ENCODE measurements at regions not wholly inside any gene's neighbourhood (a gene's known extent, or its start where the extent isn't known, plus 50 kb on each side); places are given as distances from the start of the nearest gene placed in this dataset.
A peak's percentile ranks its signal among the peaks of the same experiment; 100 is the strongest.
"Not testable (repeated sequence)": the region's sequence is repeated elsewhere in the genome, so short reads cannot be mapped to it uniquely, and the experiment has no call there.

DNA sequence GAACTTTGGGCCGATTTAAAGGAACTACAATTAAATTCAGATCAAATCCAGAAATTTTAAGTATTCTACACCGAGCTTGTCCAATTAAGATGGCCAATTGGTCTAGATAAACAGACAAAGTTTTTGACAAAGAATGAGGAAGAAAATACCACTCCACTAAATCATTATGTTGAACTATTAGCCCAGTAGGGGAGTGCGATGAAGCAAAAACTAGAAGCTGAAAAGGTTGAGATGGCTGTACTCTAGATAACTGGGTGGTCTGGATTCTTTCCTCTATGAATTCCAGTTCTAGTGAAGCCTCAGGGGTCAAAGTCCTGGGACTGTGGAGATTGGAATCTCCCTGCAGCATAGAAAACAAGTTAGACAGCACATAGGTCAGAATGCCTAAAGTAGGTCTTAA lies 418.9 kb upstream of the IMPG1 start:
- DNase-seq = not testable (repeated sequence)

- DNase-seq = no peak
Measured at GRCh38 chr6:76490456-76490855, 418.0 kb upstream of the IMPG1 start.

- no peak for DNase-seq
Measured at GRCh38 chr6:76481101-76481500, 408.6 kb upstream of the IMPG1 start.

DNA sequence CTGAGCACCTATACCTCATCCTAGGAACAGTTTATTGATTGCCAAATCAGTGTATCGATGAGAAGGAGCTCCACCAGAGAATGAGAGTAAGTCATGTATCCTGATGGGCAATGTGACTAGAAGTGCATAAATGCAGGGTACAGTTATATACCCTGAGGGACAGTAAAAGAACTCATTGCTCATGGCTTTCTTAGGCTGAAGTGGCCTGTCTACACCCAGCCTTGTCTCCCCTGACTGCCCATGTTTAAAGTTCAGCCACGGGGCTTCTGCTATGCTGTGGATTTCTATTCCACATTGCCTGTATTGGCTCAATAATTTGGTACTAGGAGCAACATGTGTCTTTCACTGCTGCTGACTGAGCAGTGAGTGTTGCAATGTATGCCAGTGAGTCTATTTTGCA lies 400.4 kb upstream of the IMPG1 start:
- no peak for DNase-seq

- DNase-seq = no peak
Measured at GRCh38 chr6:76466286-76466685, 393.8 kb upstream of the IMPG1 start.

DNA sequence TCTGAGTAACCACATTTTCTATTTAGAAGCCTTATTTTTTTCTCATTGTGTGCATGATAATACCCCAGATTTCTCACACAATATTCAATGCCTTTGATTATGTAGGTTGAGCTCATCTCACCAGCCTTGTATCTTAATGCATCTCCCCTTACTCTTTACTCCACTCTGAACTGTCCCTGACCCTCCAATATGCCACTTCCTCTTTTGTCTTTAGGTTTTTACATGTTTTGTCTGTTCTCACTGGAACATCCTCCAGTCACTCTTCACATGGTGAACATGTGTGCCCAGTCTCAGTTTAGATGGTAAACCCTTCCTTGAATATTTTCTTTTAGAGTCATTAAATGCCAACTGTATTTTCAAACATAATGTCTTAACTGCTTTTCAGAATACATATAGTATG lies 392.9 kb upstream of the IMPG1 start:
- DNase-seq = no peak

DNA sequence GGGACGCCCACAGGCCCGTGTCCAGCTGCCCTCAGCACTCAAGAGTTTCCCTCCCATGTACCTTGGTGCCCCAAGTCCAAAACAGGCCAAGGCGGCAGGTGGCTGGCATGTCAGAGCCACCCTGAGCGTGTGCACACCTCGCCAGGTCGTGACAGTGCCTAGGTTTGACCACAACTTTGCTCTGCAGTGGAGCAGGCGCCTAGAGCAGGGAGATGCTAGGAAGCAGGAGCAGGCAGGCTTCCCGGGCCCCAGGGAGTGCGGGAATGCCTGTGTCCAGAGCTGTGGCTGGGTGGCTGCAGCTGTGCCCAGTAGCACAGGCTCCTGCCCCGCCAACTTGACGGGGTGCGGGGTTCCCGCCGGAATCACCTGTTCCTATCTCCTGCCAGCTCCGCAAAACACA lies 380.8 kb upstream of the IMPG1 start:
- DNase-seq = no peak

DNA sequence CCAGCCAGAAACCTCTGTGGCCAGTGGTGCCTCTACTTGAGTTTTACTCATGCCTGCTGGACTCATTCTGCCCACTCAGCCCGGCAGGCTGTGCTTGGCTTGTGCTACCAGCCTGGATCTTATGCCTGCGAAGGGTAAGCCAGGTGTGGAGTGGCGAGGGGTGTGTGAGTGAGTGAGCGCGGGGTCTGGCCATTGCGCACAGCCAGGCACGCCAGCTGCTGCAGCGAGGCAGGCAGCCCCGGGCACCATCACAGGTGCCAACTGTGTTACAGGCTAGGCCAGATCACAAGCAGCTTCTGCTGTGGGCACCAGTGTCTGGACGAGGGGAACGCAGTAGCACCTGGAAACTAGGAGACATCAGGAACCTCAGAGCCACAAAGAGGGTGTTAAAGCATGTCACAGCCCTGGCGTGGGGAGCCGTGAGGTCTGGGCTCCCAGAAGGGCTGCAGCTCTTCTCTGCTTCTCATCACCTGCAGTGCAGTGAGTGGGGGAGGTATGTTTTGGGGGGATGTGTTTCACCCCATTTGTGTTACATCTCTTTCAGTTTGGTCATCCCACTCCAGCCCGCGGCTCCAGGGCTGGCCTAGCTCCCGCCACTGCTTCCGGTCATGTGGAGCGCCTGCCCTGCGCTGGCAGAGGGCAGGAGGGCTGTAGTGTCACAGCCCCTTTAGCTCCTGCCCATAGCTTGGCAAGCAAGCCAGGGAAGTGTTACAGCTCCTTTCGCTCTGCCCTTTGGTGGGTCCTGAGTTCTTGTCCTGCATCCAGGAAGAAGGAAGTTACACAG lies 379.7 kb upstream of the IMPG1 start:
- no peak for DNase-seq

DNA sequence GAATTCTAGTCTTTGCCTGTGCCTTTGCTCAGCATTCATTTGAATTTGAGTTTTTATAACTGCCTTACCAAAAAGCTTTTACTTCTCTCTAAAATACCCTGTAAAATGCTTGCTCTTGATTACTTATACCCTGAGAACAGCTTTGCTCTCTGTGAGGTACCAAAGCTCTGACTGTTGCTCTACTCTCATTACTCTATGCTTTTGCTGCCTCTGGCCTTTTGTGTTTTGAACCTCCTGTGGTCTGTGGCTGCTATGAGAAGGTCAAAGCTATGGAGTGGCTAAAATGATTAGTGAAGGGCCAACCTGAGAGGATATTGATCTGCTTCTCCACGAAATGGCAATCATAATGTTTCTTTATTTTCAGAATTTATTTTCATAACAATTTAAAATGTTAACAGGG lies 375.6 kb upstream of the IMPG1 start:
- DNase-seq = no peak

- DNase-seq = no peak
Measured at GRCh38 chr6:76441875-76442274, 369.4 kb upstream of the IMPG1 start.

DNA sequence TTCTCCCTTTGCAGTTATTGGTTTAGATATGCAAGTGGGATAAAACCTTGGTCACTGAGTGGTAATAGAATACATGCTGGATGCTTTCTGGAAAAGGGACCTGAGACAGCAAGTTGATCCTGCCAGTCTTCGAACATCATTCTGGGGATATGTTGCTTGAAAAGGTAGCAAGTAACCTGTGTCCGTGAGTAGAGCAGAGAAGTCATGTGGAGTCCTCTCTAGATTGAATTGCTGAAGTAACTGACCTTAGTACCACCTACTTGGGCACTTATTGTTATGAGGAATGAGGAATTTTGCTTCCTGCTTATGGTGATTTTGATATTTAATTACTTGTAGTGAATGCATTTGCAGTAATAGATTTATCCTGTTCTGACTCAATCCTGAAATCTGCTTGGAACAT lies 367.3 kb upstream of the IMPG1 start:
- no peak for DNase-seq

DNA sequence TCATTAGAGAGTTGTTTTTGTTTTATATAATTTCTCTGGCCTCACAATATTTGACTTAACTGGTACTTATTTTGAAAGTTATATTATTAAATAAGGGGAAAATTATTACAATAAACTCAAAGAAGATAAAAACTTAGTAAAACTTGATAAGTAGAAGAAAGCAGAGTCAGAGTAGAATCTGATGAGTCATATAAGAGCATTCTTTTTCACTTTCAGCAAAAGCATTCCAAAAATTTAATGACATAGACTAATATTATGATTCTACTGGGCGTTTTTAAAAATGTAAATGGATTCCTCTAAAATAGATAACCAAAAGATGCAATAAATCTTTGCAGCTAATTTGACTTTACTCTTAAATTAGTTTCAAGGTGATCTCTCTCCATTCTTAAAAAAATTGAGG lies 366.3 kb upstream of the IMPG1 start:
- DNase-seq = no peak

DNA sequence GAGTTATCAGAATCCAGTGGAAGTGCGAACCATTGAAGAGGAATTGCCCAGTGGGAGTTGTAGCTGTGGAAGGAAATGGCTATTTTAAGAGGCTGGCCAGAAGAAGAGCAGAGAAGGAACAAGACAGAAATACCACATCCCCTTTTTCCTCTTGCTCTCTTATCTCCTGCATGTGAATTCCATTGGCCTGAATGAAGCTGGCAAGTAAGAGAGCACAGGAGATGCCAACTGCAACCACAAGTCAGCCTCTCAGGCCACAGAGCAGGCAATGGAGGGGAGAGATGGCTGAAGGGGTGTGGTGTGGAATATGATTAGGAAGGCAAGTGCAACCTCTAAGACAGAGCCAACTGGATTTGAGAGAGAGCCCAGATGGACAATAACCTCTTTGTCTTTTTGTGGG lies 362.7 kb upstream of the IMPG1 start:
- DNase-seq = no peak

- no peak for DNase-seq
Measured at GRCh38 chr6:76422511-76423213, 350.2 kb upstream of the IMPG1 start.

DNA sequence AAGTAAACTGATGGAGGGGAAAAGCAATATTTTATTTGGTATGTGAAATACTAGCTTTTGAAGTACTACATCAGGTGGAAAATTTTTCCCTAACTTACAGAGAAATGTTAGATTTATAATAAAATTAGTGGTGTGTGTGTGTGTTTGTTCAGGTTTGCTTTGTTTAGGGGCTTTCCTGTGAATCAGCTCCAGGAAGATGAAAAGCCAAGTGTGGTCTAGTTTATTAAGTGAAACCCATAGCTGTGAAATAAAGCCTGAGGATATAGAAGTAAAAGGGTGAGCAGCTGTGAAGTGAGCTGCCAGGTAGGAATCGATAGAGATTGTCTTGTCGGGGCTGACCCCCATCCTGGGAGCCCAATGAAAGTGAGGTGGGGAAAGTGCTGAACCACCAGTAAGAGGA lies 347.6 kb upstream of the IMPG1 start:
- no peak for DNase-seq

DNA sequence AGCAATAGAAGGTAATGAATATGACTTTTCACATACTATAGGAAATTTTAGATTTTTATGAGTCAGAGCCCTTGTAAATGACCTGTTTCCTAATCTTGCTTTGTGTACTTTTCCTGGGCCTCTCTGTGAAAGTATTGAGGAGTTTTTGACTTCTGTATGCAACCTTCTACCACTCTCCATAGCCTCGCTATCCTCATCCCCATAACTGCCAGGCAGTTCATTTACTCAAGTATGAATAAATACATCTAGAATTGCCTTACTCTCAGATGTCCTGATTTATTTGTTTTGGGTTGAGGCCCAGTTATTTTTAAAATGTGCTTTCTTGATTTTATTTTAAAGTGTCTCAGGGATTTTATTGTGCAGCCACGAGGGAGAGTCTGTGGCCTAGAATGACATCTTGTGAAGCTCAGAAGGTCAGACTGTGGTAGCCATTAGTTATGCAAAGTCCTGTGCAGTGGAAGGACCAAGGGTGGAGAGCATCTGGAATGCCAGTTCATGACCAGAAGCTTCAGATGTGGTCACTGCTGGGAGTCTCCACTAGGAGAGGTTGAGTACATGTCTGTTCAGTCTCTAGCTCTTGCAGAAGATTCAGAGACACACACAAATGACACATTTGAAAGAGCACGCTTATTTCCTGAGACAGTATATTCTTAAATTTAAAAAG lies 346.2 kb upstream of the IMPG1 start:
- DNase-seq = no peak

DNA sequence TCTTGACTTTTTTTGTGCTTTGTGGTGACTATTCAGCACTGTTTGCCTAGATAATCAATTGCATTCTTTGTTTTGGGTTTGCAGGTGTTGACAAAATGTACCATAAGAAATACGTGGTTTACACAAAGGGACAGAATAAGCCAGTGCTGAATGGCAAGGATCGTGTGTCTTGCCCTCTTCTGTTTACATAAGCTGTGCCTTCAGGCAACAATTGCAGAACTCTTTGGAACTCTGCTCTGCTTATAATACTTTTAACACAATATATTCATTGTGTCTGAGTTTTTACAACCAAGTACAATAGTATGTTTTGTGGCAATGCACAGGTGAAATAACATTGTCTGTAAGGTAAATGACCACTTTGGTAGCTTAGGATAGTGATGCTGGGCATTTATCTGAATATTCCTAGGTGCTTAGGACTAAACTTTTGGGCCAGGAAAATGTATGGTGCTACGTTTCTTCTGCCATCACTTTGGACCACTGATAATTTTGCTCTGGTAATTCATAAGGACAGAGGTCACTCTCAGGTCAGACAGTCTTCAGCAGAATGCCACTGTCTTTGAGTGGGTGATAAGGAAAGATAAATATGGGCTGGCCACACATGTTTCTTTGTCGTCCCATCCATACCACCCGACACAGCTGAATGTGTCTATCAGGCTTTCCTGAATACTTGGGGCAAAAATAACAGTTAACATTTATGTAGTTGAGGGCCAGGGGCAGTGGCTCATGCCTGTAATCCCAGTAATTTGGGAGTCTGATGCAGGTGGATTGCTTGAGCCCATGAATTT lies 344.6 kb upstream of the IMPG1 start:
- no peak for DNase-seq

DNA sequence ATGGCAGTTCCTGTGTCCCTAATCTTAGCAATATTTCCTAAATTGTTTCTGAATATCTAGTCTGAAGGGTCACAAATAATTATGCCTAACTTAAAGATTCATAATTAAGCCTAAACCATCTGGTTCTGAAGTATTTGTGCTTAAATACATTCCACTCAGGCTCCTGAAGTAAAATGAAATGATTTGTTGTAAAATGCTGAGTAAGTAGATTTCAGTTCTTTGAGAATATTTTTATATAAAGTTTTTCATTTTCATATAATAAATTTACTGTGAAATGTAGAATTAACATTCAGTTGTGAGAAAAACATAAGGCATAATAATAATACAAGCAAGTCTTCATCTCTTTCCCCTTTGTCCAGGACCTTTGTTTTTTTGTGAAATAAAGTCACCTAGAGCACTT lies 330.6 kb upstream of the IMPG1 start:
- no peak for DNase-seq

DNA sequence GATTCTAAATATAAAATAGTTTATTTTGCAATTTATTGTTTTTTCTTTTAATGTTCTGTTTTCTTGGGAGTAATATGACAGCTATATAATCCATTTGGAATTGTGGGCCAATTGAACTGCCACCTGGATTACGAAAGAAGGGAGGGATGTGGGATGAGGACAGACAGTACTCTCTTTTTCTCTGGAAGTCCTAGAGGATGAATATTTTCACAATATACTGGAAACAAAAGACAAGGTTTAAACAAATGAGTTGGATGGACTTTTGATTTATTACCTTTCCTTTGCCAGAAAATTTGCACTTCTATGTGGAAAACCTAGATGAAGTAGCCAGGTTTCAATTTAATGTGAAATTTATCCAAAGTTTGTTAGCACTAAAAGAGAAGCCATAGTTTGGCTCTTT lies 325.5 kb upstream of the IMPG1 start:
- no peak for DNase-seq

- no peak for DNase-seq
Measured at GRCh38 chr6:76382201-76382600, 309.7 kb upstream of the IMPG1 start.

DNA sequence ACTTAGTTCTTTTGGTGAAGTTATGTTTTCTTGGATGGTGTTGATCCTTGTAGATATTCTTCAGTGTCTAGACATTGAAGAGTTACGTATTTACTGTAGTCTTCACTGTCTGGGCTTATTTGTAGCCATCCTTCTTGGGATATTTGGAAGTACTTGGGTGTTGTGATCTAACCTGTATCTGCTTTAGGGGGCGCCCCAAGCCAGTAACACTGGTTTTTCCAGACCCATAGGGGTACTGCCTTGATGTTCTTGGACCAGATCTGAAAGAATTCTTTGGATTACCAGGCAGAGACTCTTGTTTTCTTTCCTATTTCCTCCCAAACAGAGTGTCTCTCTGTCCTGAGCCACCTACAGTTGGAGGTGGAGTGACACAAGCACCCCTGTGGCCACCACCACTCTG lies 309.1 kb upstream of the IMPG1 start:
- DNase-seq = no peak

DNA sequence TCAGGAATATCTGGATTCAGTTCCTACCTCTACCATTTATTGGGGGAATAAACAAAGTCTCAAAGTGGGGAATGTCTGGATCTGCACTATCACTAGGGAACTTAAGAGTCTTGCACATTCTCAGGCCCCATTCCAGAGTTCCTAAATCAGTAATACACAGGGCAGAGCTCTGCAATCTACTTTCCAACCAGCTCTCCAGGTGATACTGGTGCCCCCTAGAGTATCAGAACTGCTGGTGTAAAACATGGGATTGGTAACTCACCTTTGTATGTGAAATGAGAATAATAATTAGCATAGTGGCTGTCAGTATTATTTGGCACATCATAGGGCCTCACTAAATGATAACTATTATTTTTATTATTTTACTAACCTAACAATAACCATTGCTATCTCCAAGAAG lies 278.8 kb upstream of the IMPG1 start:
- DNase-seq = peak; percentile 16

DNA sequence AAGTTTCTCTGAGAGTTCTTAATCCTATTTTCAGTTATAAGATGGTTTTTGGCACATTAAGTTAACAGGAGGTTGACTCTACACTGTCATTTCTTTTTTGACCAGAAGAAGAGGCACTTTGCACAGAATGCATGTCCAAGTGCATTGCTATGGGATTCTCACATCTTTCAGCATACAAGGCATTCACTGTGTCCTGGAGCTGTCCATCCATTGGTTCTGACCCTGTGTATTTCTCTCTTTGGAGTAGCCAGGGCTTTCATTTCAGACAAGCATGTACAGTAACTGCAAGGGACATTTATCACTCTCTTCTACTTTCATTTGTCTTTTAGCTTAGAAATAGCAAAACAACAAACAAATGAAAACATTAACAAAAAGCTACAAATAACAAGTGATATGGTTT lies 275.1 kb upstream of the IMPG1 start:
- no peak for DNase-seq

All from DMS153 (cell line).